ENCODE measurements at regions not wholly inside any gene's neighbourhood (a gene's known extent, or its start where the extent isn't known, plus 50 kb on each side); places are given as distances from the start of the nearest gene placed in this dataset.

- ChIA-PET CTCF (no interaction called here), POLR2A (ENCODE audit: low non-redundant PET) (no interaction called here)
- Histone ChIP-seq H3K4me3 (ENCODE audit: low read depth, low read length, poor library complexity, severe bottlenecking) (no peak overlapping the region), H3K9me3 (ENCODE audit: low read depth, low read length, poor library complexity, severe bottlenecking) (no peaks in the 10 kb centered on the region), H3K4me1 (ENCODE audit: insufficient read depth, low read length, poor library complexity, severe bottlenecking) (no peaks in the 10 kb centered on the region), H3K36me3 (ENCODE audit: insufficient read depth, low read length, poor library complexity, severe bottlenecking) (no peaks in the 10 kb centered on the region), H3K27me3 (replicated peaks; ENCODE audit: insufficient read depth, low read depth, low read length, poor library complexity) (no peaks in the 10 kb centered on the region), H3K27ac (ENCODE audit: low read depth, low read length, poor library complexity, severe bottlenecking) (no peak overlapping the region)
- TF ChIP-seq EZH2 (IDR thresholded peaks at IDR 0.05; ENCODE audit: borderline replicate concordance, low read depth, low read length, poor library complexity, severe bottlenecking), result no peak
- TF ChIP-seq CTCF (conservative IDR thresholded peaks at IDR 0.05; ENCODE audit: low read depth, low read length), result no peak
- DNase-seq (ENCODE audit: low spot score), result no peak
- no TSS peak for BruUV-seq (replicated peaks)
- intact Hi-C loops (cut with micrococcal nuclease; ENCODE audit: unreplicated experiment), result no loop called here
These were observed 162.8 kb downstream of the CYP26A1 start for GRCh38 chr10:93236393-93237040.

GRCh38 chr10:93245147-93245546 is 171.5 kb downstream of the CYP26A1 start:
- Histone ChIP-seq H3K27me3 (replicated peaks; ENCODE audit: insufficient read depth, low read depth, low read length, poor library complexity) (peaks cover 4% of the 10 kb centered on the region), H3K36me3 (ENCODE audit: insufficient read depth, low read length, poor library complexity, severe bottlenecking) (no peaks in the 10 kb centered on the region), H3K9me3 (ENCODE audit: low read depth, low read length, poor library complexity, severe bottlenecking) (no peaks in the 10 kb centered on the region), H3K4me1 (ENCODE audit: insufficient read depth, low read length, poor library complexity, severe bottlenecking) (no peaks in the 10 kb centered on the region), H3K4me3 (ENCODE audit: low read depth, low read length, poor library complexity, severe bottlenecking) (no peak overlapping the region), H3K27ac (ENCODE audit: low read depth, low read length, poor library complexity, severe bottlenecking) (no peak overlapping the region)
- POLR2A ChIA-PET (ENCODE audit: low non-redundant PET), result no interaction called here
- CTCF ChIA-PET, result no interaction called here
- DNase-seq (ENCODE audit: low spot score), result no peak
- intact Hi-C loops (cut with micrococcal nuclease; ENCODE audit: unreplicated experiment), result no loop called here
- TF ChIP-seq EZH2 (IDR thresholded peaks at IDR 0.05; ENCODE audit: borderline replicate concordance, low read depth, low read length, poor library complexity, severe bottlenecking), result no peak
- no peak for TF ChIP-seq CTCF (conservative IDR thresholded peaks at IDR 0.05; ENCODE audit: low read depth, low read length)
- BruUV-seq (replicated peaks), result no TSS peak

GRCh38 chr10:93245779-93246178 is 172.1 kb downstream of the CYP26A1 start:
- no peak for DNase-seq (ENCODE audit: low spot score)
- ChIA-PET CTCF (no interaction called here), POLR2A (ENCODE audit: low non-redundant PET) (no interaction called here)
- intact Hi-C loops (cut with micrococcal nuclease; ENCODE audit: unreplicated experiment), result no loop called here
- no peak overlapping the region for H3K4me3 ChIP-seq (ENCODE audit: low read depth, low read length, poor library complexity, severe bottlenecking)
- BruUV-seq (replicated peaks), result no TSS peak
- TF ChIP-seq EZH2 (IDR thresholded peaks at IDR 0.05; ENCODE audit: borderline replicate concordance, low read depth, low read length, poor library complexity, severe bottlenecking) (no peak), CTCF (conservative IDR thresholded peaks at IDR 0.05; ENCODE audit: low read depth, low read length) (no peak)
- H3K27me3 ChIP-seq (replicated peaks; ENCODE audit: insufficient read depth, low read depth, low read length, poor library complexity), result peaks cover 4% of the 10 kb centered on the region
- H3K27ac ChIP-seq (ENCODE audit: low read depth, low read length, poor library complexity, severe bottlenecking), result no peak overlapping the region
- no peaks in the 10 kb centered on the region for H3K36me3 ChIP-seq (ENCODE audit: insufficient read depth, low read length, poor library complexity, severe bottlenecking)
- no peaks in the 10 kb centered on the region for H3K4me1 ChIP-seq (ENCODE audit: insufficient read depth, low read length, poor library complexity, severe bottlenecking)
- no peaks in the 10 kb centered on the region for H3K9me3 ChIP-seq (ENCODE audit: low read depth, low read length, poor library complexity, severe bottlenecking)
